HG02588 (cell line): ENCODE measurements at regions not wholly inside any gene's neighbourhood (a gene's known extent, or its start where the extent isn't known, plus 50 kb on each side); places are given as distances from the start of the nearest gene placed in this dataset.

Experiments used
- ATAC-seq: cut with Tn5 transposase; IDR thresholded peaks from one replicate; pipeline ENCODE4 v1.9.1; 2021; ENCODE audit warnings: mild to moderate bottlenecking, moderate library complexity; ENCODE audit not compliant: unreplicated experiment

- no peak for ATAC-seq
These were observed 107.6 kb upstream of the CPEB4 start for GRCh38 chr5:173780235-173781234.

- ATAC-seq = no peak
These were observed 106.7 kb upstream of the CPEB4 start for GRCh38 chr5:173781432-173781815.

DNA sequence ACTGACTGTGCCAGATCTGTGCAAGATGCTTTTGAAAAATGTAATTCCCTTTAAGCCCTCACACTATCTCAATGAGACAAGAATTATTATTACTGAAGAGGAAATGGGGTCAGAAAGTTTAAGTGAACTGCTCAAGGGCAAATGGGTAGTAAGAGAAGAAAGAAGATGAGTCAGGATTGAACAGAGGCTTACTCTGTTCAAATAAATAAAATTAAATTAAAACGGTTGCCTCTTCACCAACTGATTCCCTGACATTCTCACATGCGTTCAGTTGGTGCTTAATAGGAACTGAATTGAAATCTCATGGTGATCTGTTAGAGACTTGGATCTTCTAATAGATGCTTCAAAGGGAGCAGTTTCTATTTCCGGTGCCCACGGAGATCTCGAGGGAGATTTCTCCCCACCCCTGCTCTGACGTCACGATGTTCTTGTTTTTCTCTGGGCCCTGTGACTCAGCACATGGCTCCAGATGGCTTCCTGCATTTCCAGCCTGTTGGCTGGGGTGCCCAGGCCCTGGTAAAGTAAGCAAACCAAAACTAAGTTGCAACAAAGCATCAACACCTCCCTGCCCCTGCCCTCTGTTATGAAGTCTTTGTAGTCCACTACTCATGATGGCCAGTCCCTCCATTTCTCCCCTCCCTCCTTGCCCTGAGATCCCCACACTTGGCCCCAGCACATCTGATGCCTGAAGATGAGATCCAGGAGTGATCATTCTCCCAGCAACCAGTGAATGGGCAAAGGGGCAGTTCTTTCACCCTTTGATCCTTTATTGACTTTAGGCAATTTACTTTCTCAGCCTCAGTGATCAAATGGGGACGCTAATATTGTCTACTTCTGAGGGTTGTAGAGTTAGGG lies 106.1 kb upstream of the CPEB4 start:
- no peak for ATAC-seq

DNA sequence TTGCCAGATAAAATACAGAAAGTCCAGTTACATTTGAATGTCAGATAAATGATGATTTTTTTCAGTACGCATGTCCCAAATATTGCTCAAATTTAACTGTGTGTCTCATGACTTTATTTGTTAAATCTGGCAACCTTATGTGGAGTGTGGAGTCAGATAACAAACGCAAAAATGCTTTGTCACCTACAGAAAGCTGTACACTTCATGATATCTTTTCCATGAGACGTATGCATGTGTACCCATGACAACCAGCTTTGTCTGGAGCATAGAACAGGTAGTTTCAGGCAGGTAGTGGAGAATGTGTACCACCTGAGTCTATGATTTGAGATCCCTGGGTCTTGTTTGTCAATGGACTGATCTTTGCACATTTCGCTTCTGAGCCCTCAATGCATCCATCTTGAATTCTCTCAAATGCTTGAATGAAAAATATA lies 105.5 kb upstream of the CPEB4 start:
- no peak for ATAC-seq

- ATAC-seq = no peak
These were observed 104.8 kb upstream of the CPEB4 start for GRCh38 chr5:173783371-173783770.

DNA sequence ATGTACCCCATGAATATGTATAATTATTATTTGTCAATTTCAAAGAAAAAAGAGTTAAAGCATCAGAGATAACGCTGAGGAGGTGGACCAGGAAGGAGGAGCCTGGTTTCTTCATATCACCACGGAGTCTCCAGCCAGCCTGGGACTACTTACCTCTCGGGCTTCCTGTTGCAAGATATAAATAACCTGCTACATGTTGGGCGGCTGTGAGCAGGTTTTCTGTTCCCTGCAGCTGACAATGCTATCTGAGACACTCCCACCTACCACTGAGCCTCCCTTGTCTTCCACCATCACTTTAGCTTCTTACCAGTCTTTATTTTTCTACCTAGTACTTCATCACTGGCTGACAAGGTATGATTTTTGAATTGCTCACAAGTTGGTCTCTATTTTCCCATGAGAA lies 102.7 kb upstream of the CPEB4 start:
- ATAC-seq = no peak

GRCh38 chr5:173785866-173786265 lies 102.3 kb upstream of the CPEB4 start:
- no peak for ATAC-seq

DNA sequence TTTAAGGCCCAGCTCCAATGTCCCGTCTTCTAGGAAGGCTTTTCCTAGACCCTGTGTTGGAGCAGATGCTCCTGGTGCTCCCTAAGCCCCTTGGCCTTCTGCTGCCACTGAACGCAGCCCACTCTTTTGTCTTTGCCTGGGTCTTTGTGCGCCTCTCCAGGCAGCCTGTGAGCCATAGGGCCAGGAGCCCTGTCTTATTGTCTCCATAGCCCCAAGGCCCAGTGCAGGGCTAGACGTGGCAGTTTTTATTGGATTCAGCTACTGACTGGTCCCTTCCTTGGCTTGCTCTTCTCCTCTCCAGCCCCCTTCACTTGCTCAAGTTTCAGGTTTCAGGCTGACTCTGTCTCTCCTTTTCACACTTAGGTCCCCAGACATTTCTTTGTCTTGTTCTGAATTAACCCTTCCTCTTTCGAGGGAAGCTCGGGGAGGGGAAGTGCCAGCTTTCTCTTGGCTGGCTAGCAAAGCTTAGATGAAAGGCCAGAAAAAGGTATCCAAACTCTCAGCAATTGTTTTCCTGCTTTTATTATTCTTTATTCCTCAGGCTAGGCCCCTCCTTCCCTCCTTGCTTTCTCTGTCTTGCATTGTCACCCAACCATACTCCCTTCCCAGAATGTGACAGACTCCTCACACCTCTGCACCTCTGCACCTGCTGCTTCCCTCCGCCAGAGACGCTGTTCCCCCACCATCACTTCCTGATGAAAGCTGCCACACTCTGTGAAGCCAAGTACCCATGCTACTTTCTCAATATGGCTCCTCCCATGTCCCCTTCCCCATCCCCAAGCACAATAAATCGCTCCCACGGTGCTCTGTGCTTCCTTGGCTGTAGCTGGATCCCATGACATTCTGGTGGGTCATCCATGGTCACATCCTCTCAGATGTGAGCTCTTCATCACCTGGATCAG lies 101.6 kb upstream of the CPEB4 start:
- ATAC-seq = no peak

GRCh38 chr5:173789031-173789920 lies 98.9 kb upstream of the CPEB4 start:
- ATAC-seq = peak; percentile 39

GRCh38 chr5:173790177-173790719 lies 97.9 kb upstream of the CPEB4 start:
- no peak for ATAC-seq

GRCh38 chr5:173790836-173791546 lies 97.2 kb upstream of the CPEB4 start:
- ATAC-seq = no peak

- ATAC-seq = no peak
These were observed 96.3 kb upstream of the CPEB4 start for GRCh38 chr5:173791878-173792277.

DNA sequence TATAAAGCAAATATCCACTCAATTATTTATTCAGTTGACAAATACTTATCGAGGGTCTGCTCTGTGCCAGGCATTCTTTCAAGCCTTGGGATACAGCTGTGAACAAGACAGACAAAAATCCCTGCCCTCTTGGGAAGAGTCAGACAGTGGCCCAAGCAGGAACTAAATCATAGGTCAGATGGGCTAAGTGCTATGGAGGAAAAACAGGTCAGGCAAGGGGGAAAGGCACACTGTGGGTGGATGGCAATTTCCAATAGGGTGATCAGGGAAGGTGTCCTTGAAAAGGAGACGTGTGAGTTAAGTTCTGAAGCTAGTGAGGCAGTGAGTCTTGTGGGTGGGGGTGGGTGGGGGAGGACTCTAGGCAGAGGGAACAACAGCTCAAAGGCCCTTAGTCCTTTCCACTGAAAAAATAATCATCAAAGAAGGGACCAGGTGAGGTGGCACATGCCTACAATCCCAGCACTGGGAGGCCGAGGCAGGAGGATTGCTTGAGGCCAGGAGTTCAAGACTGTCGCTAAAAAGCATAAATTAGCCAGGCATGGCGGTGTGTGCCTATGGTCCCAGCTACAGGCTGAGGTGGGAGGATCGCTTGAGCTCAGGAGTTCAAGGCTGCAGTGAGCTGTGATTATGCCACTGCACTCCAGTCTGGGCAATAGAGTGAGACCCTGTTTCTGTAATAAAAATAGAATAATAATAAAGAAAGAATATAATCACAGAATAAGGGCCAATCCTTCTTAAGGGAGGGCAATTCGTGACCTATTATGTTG lies 95.2 kb upstream of the CPEB4 start:
- ATAC-seq = no peak

DNA sequence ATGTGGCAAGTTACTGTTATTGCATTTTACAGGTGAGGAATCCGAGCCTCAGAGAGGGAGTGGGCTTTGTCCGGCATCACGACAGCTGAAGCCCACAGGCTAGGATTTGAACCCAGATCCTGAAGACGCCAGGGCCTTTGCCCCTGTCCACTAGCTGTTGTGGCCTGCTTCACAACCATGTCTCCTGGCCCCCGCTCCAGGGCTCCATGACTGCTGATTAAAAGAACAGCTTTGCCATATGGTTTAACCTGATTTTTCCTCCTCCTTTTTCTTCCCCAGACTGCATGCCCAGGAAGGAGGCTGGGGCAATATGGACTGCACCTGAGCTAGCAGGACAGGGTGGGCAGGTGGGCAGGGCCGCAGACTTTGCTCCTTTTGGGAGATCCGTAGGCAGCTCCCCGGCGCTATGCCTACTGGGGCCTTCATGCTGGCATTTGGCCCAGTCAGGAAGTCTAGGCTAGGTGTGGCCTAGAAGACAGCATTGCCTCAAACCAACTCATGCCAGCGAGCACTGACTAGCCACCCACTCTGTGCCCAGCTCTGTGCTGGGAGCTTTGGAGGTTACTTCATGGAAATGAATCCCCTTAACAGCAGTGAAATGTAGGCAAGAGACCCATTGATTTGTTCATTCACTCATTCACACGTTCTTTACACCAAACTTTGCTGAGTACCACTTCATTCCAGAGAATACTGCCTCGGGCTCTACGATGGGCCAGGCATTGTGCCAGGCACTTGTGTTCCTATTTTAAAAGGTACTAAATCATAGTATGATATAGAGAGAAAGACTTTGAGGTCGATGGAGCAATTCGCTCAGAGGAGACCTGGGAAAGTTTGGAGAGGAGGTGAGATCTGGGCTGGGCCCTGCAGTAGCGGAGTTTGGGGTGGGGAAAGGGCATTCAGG lies 94.3 kb upstream of the CPEB4 start:
- no peak for ATAC-seq

DNA sequence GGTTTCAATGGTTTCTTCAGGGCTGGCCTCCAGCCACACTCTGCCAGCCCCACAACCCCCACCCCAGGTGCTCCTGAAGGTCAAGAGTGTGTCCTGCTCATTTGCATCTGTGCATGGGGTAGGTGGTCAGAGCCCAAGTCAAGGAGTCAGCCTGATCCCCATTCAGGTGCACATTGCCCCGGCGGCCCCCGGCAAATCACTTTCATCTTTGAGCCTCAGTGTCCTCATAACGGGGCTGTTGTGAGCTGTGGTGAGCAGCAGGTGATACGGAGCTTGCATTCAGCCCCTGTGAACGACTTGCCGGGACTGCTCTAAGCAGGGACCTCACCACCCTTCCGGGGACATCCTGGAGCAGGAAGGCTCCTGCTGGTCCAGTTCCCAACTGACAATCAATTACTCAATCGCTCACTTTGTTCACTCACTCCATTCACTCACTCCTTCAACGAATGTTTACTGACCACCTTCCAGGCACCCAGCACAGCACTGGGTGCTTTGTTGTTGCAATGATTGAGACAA lies 93.2 kb upstream of the CPEB4 start:
- no peak for ATAC-seq

DNA sequence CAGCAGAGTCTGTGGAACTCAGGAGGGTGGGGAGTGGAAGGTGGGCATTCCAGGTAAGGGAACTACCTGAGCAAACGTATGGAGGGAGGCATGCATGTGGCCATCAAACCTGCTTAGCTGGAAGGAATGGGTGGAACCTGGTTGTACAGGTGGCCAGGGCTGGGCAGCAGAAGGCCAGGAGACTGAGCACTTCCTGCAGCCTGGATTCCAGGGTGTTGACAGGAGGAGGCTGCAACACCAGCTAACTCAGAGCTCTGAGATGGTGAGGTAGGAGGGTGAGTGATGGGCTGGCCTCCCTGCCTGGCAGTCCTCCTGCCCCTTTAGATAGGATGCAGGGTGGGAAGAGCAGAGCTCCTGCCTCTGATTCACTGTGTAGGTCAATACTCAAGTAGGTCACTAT lies 92.5 kb upstream of the CPEB4 start:
- no peak for ATAC-seq
